Choroid plexus epithelial cell (primary cell): ENCODE measurements at regions not wholly inside any gene's neighbourhood (a gene's known extent, or its start where the extent isn't known, plus 50 kb on each side); places are given as distances from the start of the nearest gene placed in this dataset.

ENCODE experiments used
- DNase-seq: peaks from one replicate; pipeline ENCODE4 v3.0.0-alpha.2; 2010; ENCODE audit warnings: low read depth
- H3K4me3 ChIP-seq: 2 replicates; pipeline ENCODE4 v1.5.1; 2011; ENCODE audit warnings: low read depth, mild to moderate bottlenecking, control low read depth, low read length, moderate library complexity
- CTCF ChIP-seq: conservative IDR thresholded peaks from 2 replicates; pipeline ENCODE4 v1.5.1; 2011; ENCODE audit warnings: low read depth, mild to moderate bottlenecking, control low read depth, inconsistent platforms, low read length, moderate library complexity

- no peak for TF ChIP-seq CTCF
- no peak for DNase-seq
- no peak overlapping the region for H3K4me3 ChIP-seq
Observed at GRCh38 chr13:48804821-48805601, 151.3 kb downstream of the CYSLTR2 start.

- no peak for DNase-seq
- TF ChIP-seq CTCF: no peak
- no peak overlapping the region for H3K4me3 ChIP-seq
Observed at GRCh38 chr13:48806522-48806921, 152.8 kb downstream of the CYSLTR2 start.

GRCh38 chr13:48808683-48809082 lies 155.0 kb downstream of the CYSLTR2 start:
- H3K4me3 ChIP-seq: no peak overlapping the region
- no peak for TF ChIP-seq CTCF
- peak; percentile 78 for DNase-seq

- no peak overlapping the region for H3K4me3 ChIP-seq
- no peak for DNase-seq
- no peak for TF ChIP-seq CTCF
Observed at GRCh38 chr13:48810013-48810412, 156.3 kb downstream of the CYSLTR2 start.

GRCh38 chr13:48813518-48813917 lies 159.8 kb downstream of the CYSLTR2 start:
- DNase-seq: no peak
- TF ChIP-seq CTCF: no peak
- no peak overlapping the region for H3K4me3 ChIP-seq

- H3K4me3 ChIP-seq: no peak overlapping the region
- DNase-seq: no peak
- no peak for TF ChIP-seq CTCF
Observed at GRCh38 chr13:48816700-48817099, 159.0 kb upstream of the FNDC3A start.

- DNase-seq: peak; percentile 30
- TF ChIP-seq CTCF: no peak
- H3K4me3 ChIP-seq: no peak overlapping the region
Observed at GRCh38 chr13:48817166-48817802, 158.4 kb upstream of the FNDC3A start.
